ENCODE measurements at regions not wholly inside any gene's neighbourhood (a gene's known extent, or its start where the extent isn't known, plus 50 kb on each side); places are given as distances from the start of the nearest gene placed in this dataset.

- TF ChIP-seq CTCF (IDR thresholded peaks at IDR 0.05) (no peak), POLR2A (IDR thresholded peaks at IDR 0.05) (no peak)
These were observed 268.0 kb downstream of the MREG start for GRCh38 chr2:215745331-215745730.
